Karpas-422 (cell line): ENCODE measurements at regions not wholly inside any gene's neighbourhood (a gene's known extent, or its start where the extent isn't known, plus 50 kb on each side); places are given as distances from the start of the nearest gene placed in this dataset.

Source experiments
- DNase-seq: peaks from one replicate; pipeline ENCODE4 v3.0.0-alpha.2; 2015
- H2AFZ ChIP-seq: fragments of 200-600 bp; sonication (generic); 2 replicates; pipeline ENCODE4 v1.6.1; 2014; ENCODE audit warnings: antibody characterized with exemption, low read length, mixed read lengths
- H3K27ac ChIP-seq: fragments of 200-600 bp; sonication (generic); 2 replicates; pipeline ENCODE4 v1.5.1; 2014; ENCODE audit warnings: mild to moderate bottlenecking, low read length, moderate library complexity
- H3K27me3 ChIP-seq: fragments of 200-600 bp; sonication (generic); 2 replicates; pipeline ENCODE4 v1.6.1; 2014; ENCODE audit warnings: low read length, mixed read lengths
- H3K36me3 ChIP-seq: fragments of 200-600 bp; sonication (generic); 2 replicates; pipeline ENCODE4 v1.6.1; 2014; ENCODE audit warnings: low read length, mixed read lengths; ENCODE audit not compliant: insufficient read depth
- H3K4me1 ChIP-seq: fragments of 200-600 bp; sonication (generic); 2 replicates; pipeline ENCODE4 v1.6.1; 2014; ENCODE audit warnings: mild to moderate bottlenecking, low read length, mixed read lengths
- H3K4me2 ChIP-seq: fragments of 200-600 bp; sonication (generic); 2 replicates; pipeline ENCODE4 v1.6.1; 2014; ENCODE audit warnings: low read length, low read depth, mild to moderate bottlenecking; ENCODE audit not compliant: poor library complexity, severe bottlenecking
- H3K4me3 ChIP-seq: fragments of 200-600 bp; sonication (generic); 2 replicates; pipeline ENCODE4 v1.5.1; 2014; ENCODE audit warnings: mild to moderate bottlenecking, antibody characterized with exemption, low read length, mixed read lengths
- H3K79me2 ChIP-seq: fragments of 200-600 bp; sonication (generic); 2 replicates; pipeline ENCODE4 v1.6.1; 2014; ENCODE audit warnings: mild to moderate bottlenecking, low read length, mixed read lengths
- H3K9ac ChIP-seq: fragments of 200-600 bp; sonication (generic); 2 replicates; pipeline ENCODE4 v1.6.0; 2014; ENCODE audit warnings: low read length
- H3K9me2 ChIP-seq: fragments of 200-600 bp; sonication (generic), shearing (Covaris generic); replicated peaks from 2 replicates; pipeline ENCODE4 v1.6.0; 2014; ENCODE audit warnings: mild to moderate bottlenecking, low read length, moderate library complexity; ENCODE audit not compliant: insufficient read depth
- H3K9me3 ChIP-seq: fragments of 300-700, 200-600 bp; sonication (generic); 2 replicates; pipeline ENCODE4 v1.6.1; 2014; ENCODE audit warnings: low read length, mixed read lengths
- H4K20me1 ChIP-seq: fragments of 200-600 bp; sonication (generic); 2 replicates; pipeline ENCODE4 v1.6.1; 2014; ENCODE audit warnings: mild to moderate bottlenecking, antibody characterized with exemption, low read length, low read depth; ENCODE audit not compliant: insufficient read depth

DNA sequence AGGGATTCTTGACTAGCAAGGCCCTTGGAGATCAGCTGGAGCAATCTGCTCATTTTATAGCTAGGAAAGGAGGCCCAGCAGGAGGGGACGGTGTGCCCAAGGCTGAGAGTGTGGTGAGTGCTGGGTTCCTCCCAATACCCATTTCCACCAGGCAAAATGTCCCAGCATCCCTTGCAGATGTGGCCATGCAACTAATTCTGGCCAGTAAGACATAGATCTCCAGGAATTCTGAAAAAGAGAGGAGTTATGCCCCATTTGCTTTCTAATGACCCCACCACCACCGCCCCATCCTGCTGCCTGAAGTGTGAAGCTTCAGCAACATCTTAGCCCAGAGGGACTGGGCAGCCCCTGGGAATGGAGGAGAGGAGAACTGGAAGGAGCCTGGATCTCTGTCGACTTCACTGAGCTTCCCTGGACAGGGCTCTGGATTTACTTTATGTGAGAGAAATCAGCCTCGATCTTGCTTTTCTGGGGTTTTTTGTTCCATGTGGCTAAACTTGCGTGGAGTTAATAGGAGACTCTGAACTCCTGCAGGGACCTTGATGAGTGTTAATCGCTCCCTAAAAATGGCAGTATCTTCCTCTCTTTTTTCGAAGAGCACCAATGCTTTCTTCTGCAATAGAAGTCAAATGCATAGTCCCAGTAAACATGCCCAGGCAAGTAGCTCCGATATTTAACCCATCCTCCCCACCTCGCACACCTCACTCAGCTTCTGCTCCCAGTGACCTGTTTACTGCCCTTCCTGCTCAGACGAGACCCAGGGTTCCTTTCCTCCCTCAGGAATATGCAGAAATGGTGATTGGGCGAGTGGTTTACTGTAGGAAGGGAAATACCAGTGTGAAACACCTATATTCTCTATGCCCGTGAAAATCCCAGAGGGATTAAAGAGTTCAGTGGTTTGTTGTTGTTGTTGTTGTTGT is 127.5 kb upstream of the GPR26 start:
- Histone ChIP-seq H3K9ac (no peak overlapping the region), H3K9me2 (no peaks in the 10 kb centered on the region), H3K4me1 (no peaks in the 10 kb centered on the region), H3K4me2 (no peak overlapping the region), H3K27me3 (no peaks in the 10 kb centered on the region), H3K9me3 (no peaks in the 10 kb centered on the region), H3K36me3 (no peaks in the 10 kb centered on the region), H3K79me2 (no peaks in the 10 kb centered on the region), H4K20me1 (no peaks in the 10 kb centered on the region), H2AFZ (no peak overlapping the region), H3K27ac (no peak overlapping the region), H3K4me3 (no peak overlapping the region)
- no peak for DNase-seq

DNA sequence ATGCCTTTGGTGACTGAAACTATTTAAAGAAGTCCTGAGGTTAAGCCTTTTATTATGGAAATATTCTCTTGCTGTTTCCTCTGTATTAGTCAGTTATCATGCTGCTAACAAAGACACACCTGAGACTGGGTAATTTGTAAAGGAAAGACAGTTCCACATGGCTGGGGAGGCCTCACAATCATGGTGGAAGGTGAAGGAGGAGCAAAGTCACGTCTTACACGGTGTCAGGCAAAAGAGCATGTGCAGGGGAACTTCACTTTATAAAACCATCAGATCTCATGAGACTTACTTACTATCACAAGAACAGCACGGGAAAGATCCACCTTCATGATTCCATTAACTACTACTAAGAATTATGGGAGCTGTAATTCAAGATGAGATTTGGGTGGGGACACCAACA is 121.2 kb upstream of the GPR26 start:
- H3K36me3 ChIP-seq, result no peaks in the 10 kb centered on the region
- no peak for DNase-seq
- no peaks in the 10 kb centered on the region for H3K79me2 ChIP-seq
- 0 out of 2 replicates have a peak, but pooled peaks cover 4% of the 10 kb centered on the region for H3K9me3 ChIP-seq
- H3K27ac ChIP-seq, result no peak overlapping the region
- no peaks in the 10 kb centered on the region for H3K27me3 ChIP-seq
- no peak overlapping the region for H3K9ac ChIP-seq
- H3K9me2 ChIP-seq, result no peaks in the 10 kb centered on the region
- H2AFZ ChIP-seq, result no peak overlapping the region
- H4K20me1 ChIP-seq, result no peaks in the 10 kb centered on the region
- no peak overlapping the region for H3K4me3 ChIP-seq
- H3K4me1 ChIP-seq, result no peaks in the 10 kb centered on the region; the same call in 1 of the 2 replicates
- no peak overlapping the region for H3K4me2 ChIP-seq

DNA sequence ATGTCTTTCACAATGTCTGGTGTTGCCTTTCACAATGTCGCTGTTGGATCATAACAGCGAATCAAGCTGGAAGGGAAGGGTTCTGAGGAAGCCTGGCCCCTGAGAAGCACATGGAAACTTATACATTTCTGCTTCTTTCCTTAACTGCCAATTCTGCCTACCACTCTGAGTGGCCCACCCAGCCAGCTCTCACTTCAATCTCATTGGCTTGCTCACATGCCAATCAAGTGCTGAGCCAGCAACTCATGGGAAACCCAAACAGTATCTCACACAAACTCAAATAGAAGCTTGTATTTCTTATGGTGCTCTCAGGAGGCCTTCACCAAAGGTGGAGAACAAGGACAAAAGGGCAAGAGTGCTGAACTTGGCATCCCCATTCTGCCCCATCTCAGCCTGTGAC is 117.4 kb upstream of the GPR26 start:
- H3K4me3 ChIP-seq, result no peak overlapping the region
- H2AFZ ChIP-seq, result no peak overlapping the region
- no peaks in the 10 kb centered on the region for H4K20me1 ChIP-seq
- H3K4me1 ChIP-seq, result peaks cover 2% of the 10 kb centered on the region; the same call in 1 of the 2 replicates
- no peaks in the 10 kb centered on the region for H3K27me3 ChIP-seq
- no peak overlapping the region for H3K4me2 ChIP-seq
- peak; percentile 51 for DNase-seq
- no peaks in the 10 kb centered on the region for H3K79me2 ChIP-seq
- H3K9ac ChIP-seq, result no peak overlapping the region
- no peaks in the 10 kb centered on the region for H3K9me2 ChIP-seq
- no peak overlapping the region for H3K27ac ChIP-seq
- H3K9me3 ChIP-seq, result 0 out of 2 replicates have a peak, but pooled peaks cover 4% of the 10 kb centered on the region
- H3K36me3 ChIP-seq, result no peaks in the 10 kb centered on the region

DNA sequence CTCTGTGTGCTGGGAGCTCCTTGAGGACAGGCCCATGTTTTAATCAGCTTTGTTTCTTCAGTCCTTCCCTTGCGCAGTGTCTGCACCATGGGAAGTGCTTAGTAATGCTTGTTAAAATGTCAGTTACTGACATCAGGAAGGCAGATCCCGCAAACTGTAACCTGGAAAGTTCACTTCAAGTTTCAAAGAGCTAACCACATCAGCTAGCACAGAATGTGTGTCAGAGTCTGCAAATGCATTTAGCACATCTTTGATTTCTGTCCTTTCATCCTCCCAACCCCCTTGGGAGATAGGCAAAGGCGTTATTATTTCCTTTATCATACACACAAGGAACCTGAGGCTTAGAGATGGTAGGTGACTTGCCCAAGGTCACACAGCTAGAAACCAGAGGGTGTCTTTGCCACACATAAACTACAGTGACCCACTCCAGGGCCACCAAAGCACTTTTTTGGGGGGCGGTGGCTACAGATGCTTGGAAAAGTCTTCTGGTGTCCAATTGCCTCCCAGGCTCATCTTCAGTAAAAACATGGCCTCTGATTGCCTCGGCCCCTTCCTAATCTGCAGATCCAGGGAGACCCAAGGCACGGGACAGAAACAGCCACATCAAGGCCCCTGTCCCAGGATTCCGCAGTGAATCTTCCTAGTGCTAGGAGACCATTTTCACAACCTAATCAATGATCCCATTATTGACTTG is 116.2 kb upstream of the GPR26 start:
- H3K9ac ChIP-seq, result no peak overlapping the region
- no peak overlapping the region for H3K27ac ChIP-seq
- no peaks in the 10 kb centered on the region for H3K36me3 ChIP-seq
- H3K4me1 ChIP-seq, result peaks cover 2% of the 10 kb centered on the region; the same call in 1 of the 2 replicates
- no peaks in the 10 kb centered on the region for H3K9me2 ChIP-seq
- DNase-seq, result no peak
- no peak overlapping the region for H3K4me2 ChIP-seq
- no peak overlapping the region for H2AFZ ChIP-seq
- H3K9me3 ChIP-seq, result 0 out of 2 replicates have a peak, but pooled peaks cover 2% of the 10 kb centered on the region
- H3K27me3 ChIP-seq, result no peaks in the 10 kb centered on the region
- no peaks in the 10 kb centered on the region for H3K79me2 ChIP-seq
- H4K20me1 ChIP-seq, result no peaks in the 10 kb centered on the region
- H3K4me3 ChIP-seq, result no peak overlapping the region

DNA sequence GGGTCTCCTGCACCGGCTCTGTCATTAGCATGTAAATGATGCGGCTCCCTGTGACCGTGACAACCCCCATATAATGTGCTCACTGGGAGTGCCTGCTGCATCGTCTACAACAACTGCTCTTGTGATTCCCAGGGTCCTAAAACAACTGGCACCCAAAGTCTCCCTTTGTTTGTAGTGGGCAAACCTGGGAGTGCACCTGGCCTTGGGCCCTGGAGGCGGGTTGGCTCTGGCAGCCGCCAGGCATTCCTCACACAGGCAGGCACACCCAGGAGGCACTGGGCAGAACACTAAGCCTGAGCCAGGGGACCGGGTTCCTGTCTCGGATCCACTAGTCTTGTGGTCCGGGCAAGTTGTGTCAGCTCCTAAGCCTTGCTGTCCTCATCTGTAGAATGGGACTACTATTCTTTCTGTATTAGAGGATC is 115.5 kb upstream of the GPR26 start:
- no peaks in the 10 kb centered on the region for H3K79me2 ChIP-seq
- H3K9me3 ChIP-seq, result no peaks in the 10 kb centered on the region
- no peaks in the 10 kb centered on the region for H3K27me3 ChIP-seq
- H3K36me3 ChIP-seq, result no peaks in the 10 kb centered on the region
- no peaks in the 10 kb centered on the region for H3K9me2 ChIP-seq
- DNase-seq, result no peak
- H3K4me3 ChIP-seq, result no peak overlapping the region
- no peaks in the 10 kb centered on the region for H4K20me1 ChIP-seq
- H2AFZ ChIP-seq, result no peak overlapping the region
- H3K9ac ChIP-seq, result no peak overlapping the region
- no peak overlapping the region for H3K27ac ChIP-seq
- 0 out of 2 replicates have a peak, but pooled peaks cover 2% of the 10 kb centered on the region for H3K4me1 ChIP-seq
- H3K4me2 ChIP-seq, result no peak overlapping the region

DNA sequence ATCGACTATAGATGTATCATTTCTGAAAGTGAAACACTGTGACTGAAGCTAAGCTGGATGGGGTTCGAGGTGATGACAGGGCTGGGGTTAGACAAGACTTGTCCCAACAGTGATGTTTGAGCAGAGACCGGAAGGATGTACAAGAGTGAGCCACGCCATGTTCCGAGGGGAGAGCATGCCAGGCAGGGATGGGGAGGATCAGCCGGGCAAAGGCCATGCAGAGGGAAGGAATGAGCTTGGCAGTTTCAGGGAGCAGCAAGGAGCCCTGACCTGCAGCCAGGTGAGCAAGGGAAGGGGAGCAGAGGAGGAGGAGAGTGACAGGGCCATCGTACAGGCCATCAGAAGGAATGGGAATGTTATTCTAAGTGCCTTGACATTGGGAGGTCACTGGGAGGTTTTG is 114.9 kb upstream of the GPR26 start:
- Histone ChIP-seq H4K20me1 (no peaks in the 10 kb centered on the region), H3K27me3 (no peaks in the 10 kb centered on the region), H3K9ac (no peak overlapping the region), H2AFZ (no peak overlapping the region), H3K27ac (no peak overlapping the region), H3K4me1 (0 out of 2 replicates have a peak, but pooled peaks cover 2% of the 10 kb centered on the region), H3K36me3 (no peaks in the 10 kb centered on the region), H3K9me3 (no peaks in the 10 kb centered on the region), H3K79me2 (no peaks in the 10 kb centered on the region), H3K4me3 (no peak overlapping the region), H3K9me2 (no peaks in the 10 kb centered on the region), H3K4me2 (no peak overlapping the region)
- DNase-seq, result no peak

DNA sequence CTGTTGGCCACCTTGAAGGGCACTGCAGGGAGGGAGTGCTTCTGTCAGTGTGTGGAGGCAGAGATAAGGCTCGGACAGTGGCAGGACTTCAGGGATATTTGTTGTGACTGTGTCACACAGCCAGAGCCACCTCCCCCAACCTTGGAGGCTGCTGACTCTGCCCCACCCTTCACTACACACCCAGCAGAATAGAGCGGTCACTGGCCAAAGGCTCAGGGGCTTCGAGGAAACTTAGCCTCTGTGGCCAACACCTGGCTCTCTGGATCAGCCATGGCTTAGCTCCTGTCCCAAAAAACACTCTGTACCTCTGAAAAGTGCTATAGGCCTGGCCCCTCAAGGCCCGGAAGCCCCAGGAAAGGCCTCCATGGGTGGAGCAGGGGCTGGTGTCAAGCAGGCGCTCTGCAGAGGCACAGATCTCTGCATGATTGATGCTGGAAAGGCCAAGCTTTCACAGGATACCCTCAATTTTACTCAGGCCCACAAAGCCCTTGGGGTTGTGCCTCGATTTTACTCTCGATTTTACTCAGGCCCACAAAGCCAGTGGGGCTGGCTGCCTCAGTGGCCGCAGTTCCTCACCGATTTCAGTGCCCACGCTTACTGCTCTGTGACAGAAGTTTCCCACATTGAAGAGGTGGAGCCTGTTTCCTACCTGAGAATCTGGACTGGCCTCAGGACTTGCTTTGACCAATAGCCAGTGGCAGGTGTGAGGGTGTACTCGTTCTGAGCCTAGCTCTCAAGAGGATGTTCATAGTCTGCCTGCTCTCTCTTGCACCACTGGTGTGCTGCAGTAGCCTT is 113.2 kb upstream of the GPR26 start:
- Histone ChIP-seq H3K27ac (no peak overlapping the region), H3K4me2 (no peak overlapping the region), H3K27me3 (no peaks in the 10 kb centered on the region), H3K4me3 (no peak overlapping the region), H4K20me1 (no peaks in the 10 kb centered on the region), H2AFZ (no peak overlapping the region), H3K36me3 (no peaks in the 10 kb centered on the region), H3K9me3 (no peaks in the 10 kb centered on the region), H3K4me1 (0 out of 2 replicates have a peak, but pooled peaks cover 2% of the 10 kb centered on the region), H3K79me2 (no peaks in the 10 kb centered on the region), H3K9ac (no peak overlapping the region), H3K9me2 (no peaks in the 10 kb centered on the region)
- no peak for DNase-seq
